SKM-1 (cell line): ENCODE measurements at regions not wholly inside any gene's neighbourhood (a gene's known extent, or its start where the extent isn't known, plus 50 kb on each side); places are given as distances from the start of the nearest gene placed in this dataset.

Experiments used
- DNase-seq: peaks from one replicate; lab custom pipeline; 2025; ENCODE audit not compliant: unreplicated experiment; lab: John Stamatoyannopoulos, UW

DNA sequence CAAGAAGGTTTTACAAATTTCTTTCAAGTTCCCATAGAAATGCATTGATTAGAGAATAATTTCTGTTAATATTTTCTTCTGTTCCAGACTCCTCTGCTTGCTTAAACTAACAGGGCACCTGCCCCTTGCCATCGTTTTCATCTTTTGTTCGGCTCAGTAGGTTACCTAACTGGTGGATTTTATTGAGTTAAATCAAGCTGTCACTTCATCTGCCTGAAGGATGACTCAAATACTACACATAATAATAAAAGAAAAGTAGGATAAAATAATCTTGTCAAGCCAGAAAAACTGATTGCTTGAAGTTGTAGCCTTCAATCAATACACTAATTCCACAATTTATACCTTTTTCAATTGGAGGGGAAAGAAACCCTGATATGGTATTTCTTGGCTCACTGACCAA lies 234.0 kb downstream of the NR4A2 start:
- DNase-seq: no peak

DNA sequence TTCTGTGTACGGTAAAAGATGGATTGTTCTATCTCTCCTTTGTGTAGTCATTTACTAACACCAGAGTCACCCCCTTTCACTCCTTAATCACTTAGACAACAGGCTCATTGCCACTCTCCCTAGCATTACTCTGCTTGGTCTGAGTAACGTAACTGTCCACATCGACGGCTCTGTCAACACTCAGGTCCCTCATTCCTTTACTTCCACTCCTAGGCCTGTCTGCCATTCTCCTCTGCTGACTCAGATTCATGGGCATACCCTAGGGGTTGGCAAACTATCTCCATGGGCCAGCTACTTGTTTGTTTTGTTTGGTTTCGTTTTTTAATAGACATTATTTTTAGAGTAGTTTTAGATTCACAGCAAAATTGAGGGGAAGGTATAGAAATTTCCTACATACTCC lies 243.9 kb downstream of the NR4A2 start:
- no peak for DNase-seq

DNA sequence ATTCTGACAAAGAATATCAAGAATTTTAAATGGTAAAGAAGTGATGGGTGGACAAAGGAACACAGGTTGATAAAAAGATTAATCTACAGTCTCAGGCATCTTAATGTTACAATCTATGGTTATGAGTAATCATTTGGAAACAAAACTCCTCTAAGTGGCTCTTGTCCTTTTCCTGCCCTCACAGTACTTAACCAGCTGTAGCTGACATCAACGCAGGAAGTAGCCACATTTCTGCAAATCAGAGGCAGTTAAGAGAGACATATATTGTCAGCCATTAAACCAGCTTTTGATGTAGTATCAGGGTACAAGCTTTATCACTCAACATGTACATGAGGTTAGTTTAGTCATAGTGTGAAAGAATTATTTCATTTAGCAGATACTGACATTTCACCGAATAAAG lies 244.6 kb downstream of the NR4A2 start:
- no peak for DNase-seq

DNA sequence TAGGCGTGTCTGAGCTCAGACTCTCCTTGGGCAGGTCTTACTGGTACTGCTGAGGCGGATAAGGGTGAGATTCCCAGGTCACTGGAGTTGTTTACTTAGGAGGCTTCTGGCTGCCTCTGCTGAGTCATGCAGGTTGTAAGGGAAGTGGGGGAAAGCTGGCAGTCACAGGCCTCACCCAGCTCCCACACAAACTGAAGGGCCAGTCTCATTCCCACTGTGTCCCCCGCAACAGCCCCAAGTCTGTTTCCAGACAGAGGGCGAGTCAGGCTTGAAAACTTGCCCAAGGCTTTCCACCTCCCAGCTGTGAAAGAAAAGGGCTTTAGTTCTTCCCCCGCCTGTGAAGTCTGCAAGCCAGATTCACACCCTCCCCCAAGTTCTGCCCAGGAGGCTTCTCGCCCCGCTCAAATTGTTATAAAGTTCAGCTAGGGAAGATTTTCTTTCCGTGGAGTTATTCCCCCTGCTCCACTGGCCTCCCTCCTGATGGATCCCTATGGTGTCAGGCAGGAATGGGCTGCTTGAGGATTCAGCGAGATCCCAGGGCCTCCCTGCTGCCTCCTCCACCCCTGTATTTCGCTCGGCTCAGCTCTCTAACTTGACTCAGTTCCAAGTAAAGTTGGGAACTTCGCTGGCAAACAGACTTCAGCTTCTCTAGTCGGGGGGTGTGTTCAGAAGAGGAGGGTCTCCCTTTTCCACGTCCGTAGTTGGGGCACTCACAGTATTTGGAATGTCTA lies 248.6 kb downstream of the NR4A2 start:
- no peak for DNase-seq

DNA sequence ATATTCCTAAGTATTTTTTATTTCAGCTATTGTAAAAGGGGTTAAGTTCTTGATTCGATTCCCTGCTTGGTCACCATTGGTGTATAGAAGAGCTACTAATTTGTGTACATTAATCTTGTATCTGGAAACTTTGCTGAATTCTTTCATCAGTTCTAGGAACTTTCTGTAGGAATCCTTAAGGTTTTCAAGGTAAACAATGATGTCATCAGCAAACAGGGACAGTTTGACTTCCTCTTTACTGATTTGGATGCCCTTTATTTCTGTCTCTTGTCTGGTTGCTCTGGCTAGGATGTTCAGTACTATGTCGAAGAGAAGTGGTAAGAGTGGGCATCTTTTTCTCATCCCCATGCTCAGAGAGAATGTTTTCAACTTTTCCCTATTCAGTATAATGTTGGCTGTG lies 252.7 kb downstream of the NR4A2 start:
- no peak for DNase-seq

DNA sequence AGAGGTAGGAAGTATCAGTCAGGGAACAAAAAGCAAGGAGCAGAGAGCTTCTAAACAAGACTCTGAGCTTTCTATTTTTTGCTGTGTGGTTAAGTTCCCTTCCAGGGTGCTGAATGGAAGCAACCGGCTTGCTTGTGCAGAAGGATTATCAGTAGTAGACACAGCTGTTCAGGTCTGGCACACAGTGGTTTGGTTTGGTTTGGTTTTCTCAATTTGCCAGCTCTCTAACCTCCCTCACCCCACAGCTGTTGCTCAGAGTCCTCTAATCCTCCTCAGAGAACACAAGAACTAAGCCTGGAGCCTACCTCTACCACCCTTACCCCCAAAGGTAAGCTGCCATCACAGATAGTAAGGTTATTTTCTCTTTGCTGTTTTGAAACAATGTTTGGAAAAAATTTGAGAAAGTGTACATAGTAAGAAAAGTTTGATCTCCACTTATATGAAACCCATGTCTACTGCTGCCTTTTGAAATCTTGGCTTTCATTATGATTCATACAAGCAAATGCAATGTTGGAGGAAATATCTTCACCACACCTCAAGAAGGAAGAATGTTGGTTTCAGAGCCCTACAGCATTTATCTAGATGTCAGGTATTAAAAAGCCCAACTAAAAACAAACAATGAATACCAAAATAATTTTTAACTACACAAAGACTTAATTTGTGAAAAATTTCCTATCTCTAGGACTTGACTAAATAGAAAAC lies 255.3 kb downstream of the NR4A2 start:
- no peak for DNase-seq

DNA sequence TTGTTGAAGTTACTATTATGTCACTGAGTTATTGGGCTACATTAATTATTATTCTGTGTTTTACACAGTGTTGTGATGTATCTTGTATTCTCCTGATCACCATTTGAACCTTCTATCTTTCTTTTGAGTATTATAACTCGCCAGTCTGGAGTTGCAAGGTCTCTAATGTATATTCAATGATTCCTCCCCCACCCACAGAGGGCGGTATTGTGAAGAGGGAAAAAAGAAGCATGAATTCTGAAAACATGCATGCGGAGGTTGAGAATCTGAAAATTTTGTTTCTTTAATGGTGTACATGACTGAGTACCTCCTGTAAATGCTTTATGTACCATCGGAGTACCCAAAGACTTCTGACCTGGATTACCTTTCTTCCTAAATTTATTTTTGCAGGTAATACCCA lies 266.6 kb downstream of the NR4A2 start:
- no peak for DNase-seq

DNA sequence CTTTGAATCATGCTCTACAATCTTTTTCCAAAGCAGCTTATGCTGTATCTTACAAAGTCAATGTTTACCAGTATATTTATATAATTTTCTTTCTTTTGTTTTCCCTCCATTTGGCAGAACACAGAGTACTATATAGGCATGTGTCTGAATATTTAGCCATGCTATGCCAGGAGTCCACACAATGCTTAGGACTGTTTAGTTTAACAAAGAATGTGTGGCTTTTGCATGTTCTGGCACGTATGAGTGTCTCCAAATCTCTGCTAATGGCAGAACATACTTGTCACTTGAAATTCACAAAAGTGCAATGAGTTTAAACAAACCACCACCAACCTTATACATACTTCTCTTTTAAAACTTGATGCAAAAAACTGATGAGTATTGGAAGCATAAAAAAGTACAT lies 268.0 kb downstream of the NR4A2 start:
- no peak for DNase-seq

DNA sequence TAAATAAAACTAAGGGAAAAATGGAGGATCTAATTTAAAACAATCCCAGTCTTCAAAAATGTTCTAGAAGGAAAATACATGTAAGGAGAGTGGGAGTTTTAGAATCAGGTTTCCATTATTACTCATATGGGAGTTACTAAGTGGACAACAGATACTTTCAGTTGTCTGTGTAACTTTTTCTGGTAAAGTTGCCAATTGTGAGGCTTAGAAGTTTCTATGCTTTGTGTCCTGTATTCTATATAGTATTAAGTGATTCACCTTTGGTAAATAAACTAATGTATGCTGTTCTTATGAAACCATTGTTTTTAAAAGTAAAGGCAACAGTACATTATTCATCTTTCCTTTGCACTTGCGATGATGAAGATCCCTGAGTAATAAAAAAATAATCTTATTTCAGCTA lies 274.9 kb downstream of the NR4A2 start:
- DNase-seq: no peak

DNA sequence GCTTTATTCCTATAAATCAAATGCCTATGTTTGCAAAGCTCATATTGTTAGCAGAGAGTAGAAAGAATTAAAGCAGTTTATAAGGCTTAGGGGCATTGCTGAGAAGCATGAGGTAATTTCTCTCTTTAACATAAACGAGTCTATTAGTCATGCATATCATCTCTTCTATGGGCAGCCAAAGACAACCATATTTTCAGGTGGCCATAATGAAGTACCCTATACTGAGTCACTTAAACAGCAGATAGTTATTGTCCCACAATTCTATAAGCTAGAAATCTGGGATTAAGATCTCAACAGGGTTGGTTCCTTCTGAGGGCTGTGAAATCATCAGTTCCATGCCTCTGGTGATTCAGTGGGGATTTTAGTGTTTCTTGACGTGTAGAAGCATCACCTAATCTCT lies 277.5 kb downstream of the NR4A2 start:
- no peak for DNase-seq

DNA sequence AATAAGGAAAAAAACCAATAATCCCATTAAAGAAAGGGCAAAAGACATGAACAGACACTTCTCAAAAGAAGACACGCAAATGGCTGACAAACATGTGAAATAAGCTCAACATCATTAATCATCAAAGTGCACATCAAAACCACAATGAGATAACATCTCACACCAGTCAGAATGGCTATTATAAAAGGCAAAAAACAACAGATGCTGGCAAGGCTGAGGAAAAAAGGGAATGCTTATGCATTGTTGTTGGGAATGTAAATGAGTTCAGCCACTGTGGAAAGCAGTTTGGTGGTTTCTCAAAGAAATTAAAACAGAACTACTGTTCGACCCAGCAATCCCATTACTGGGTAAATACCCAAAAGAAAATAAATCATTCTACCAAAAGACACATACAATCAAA lies 285.6 kb downstream of the NR4A2 start:
- no peak for DNase-seq

DNA sequence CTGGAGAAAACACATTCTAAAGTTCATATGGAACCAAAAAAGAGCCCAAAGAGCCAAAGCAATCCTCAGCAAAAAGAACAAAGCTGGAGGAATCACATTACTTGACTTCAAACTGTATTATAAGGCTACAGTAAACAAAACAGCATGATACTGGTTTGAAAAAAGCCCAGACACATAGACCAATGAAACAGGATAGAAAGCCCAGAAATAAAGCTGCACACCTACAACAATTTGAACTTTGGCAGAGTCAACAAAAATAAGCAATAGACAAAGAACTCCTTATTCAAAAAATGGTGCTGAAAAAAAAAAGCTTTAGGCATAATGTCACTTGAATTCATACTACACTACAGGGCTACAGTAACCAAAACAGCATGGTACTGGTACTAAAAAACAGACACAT lies 289.6 kb downstream of the NR4A2 start:
- DNase-seq: no peak

DNA sequence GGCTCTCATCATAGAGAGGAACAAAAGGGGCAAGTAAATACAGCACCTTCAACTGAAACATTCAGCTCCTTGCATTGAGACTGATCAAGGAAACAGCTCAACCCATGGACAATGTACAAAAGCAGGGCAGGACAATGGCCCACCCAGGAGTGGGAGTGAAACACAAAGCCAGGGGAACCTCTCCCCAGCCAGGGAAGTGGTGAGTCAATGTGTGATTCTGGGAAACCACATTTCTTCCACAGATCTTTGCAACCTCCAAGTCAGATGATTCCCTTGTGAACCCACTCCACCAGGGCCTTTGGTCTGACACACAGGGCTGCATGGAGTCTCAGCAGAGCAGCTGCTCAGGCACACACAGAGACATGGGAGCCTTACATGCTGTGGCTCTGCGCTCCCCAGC lies 294.5 kb downstream of the NR4A2 start:
- DNase-seq: no peak

DNA sequence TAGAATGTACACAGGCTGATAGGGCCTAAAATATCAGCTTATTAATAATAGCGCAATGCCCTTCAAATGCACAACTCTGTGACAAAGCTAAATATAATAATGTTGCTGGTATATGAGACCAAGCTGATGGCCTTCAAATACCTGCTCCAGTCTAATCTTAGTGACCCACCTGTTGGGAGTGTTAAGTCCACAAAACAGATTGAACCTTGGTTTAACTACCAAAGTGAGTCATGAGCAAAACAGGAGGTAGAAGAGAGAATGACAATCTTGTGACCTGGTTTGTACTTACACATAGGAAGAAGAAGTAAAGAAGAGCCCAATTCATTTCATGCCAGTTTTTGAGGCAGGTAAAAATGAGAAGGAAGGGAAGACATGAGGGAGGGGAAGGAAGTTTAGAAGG lies 295.0 kb downstream of the NR4A2 start:
- DNase-seq: no peak

DNA sequence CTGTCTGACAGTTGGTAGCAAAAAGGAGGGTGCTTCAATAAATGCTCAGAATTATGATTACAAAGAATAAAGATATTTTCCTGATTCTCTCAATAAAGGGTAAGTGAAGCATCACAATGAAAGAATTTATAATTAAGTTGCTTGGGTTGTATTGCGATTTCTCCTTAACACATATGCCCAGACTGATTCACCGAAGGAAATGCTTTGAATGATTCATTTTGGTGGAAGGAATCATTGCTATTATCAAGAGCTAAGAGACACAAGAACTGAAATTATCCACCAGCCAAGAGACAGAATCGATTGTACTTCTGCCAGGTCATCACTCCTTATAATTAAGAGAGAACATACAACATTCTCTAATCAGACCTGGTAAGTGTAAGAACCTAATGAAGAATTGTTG lies 301.4 kb downstream of the NR4A2 start:
- no peak for DNase-seq

DNA sequence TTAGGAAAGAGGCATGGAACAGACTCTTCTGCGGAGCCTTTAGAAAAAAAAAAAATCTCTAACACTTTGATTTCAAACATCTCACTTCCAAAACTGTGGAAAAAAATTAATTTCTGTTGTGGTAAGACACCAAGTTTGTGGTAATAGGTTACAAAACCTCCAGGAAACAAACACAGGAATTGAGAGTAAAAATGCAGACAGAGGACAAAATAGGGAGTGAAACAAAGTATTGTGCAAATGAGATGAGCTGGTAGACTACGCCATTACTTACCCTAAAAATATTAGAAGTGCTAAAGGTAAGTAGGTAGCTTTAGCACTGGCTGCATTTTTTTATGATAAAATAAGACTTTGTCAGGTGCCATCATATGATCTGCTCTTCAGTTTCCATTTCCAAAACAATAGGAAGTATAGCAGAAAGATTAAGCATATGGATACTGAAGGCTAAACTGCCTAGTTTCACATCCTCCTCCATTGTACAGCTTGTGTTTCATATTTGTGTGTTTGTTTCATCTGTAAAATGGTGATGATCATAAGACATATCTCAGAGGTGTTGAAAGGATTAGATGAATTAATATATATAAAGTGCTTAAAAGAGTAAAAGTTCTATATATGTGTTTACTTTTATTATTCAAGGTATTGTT lies 309.2 kb downstream of the NR4A2 start:
- DNase-seq: peak; percentile 4

DNA sequence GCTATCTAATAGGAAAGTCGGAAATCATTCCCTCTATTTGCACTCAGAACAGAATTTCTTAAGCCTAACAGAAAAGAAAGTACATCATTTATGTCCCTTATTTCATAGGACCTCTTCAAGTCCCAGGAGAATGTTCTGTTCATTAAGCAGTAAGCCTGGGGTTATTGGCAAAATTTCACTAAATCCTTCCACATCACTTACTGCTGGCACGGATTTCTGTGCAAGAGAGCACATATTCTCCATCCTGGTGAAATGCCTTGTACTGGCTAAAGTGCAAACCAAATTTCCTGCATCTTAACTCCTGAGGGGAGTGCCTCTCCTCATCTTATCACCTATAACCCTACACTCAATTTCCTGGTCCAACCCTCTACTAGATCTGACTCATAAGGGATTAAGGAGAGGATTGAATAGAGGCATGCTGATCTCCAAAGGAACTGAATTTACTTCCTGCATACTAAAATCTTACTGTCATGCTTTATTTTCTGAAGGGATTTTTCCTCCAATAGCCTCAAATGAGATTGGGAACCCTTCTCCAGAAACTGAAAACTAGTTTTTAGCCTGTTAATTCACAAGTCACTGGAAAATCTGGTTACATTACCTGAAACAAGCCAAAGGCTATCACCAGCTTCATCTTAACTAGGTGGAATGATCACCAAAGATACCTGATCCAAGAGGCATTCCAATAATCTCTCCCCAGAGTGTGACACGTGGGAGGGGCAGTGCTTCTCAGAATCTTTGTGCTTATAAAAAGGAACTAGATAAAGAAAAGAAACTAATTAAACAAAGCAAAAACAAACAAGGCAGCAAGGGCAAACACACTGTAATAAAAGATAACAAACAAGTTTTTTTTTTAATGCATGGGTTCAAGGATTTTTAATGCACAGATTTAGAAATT lies 311.1 kb downstream of the NR4A2 start:
- no peak for DNase-seq

DNA sequence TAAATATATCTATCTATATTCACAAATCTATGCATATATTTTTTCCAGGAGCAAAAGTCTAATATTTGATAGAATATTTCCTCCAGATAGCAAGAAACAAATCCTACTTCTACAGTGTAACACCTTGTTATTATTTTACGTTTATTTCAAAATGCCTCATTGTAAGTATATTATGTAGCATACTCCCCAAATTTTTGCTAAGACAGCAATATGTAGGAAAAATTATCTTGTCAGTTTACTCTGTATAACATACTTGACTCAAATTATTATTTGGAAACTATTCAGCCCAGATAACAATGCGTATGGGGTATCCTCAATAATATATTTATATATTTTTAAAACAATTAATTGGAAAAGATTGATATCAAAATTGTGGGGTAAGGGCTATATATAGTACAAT lies 313.2 kb downstream of the NR4A2 start:
- no peak for DNase-seq

DNA sequence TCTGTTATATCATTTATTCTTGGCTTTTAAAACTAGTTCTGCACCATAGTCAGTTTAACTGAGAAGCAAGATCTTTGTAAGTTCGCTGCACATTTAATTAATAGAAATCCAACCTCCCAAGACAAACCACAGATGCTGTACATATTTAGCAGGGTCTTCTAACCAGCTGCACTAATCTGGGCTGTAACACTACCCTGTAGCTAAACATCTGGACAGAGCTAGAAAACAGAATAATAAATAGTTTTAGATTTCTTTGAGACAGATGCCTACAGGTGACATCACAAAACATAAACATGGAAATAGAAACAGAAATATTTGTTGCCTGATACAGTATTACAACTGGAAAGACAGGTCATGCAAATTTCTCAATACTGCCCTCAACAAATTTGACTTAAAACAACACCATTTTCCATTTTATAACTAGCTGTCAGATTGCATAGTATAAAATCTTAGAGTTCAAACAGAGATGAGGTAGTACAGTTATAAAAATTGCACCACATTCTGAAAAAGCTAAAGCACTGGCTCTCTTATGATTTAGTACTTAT lies 315.1 kb downstream of the NR4A2 start:
- DNase-seq: no peak

DNA sequence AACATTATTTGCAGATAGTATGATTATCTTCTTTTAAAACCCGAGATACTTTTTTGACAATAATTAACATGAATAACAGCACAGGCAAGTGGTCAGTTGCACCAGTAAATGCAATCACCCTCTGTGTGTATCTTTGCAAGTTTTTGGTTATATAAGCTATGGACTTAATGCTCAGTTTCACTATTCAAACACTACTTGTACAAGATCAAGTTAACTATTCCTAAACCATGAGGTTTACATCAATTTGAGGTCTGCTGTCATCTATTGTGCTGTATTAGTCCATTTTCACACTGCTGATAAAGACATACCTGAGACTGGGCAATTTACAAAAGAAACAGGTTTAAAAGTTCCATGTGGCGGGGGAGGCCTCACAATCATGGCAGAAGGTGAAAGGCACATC lies 323.2 kb downstream of the NR4A2 start:
- DNase-seq: no peak
